ENCODE measurements at regions not wholly inside any gene's neighbourhood (a gene's known extent, or its start where the extent isn't known, plus 50 kb on each side); places are given as distances from the start of the nearest gene placed in this dataset.

GRCh38 chr5:112685386-112685785 is 52.3 kb upstream of the APC start:
- no peak for TF ChIP-seq CTCF (IDR thresholded peaks at IDR 0.05)
- TF ChIP-seq POLR2A (IDR thresholded peaks at IDR 0.05) = no peak
